ENCODE measurements at regions not wholly inside any gene's neighbourhood (a gene's known extent, or its start where the extent isn't known, plus 50 kb on each side); places are given as distances from the start of the nearest gene placed in this dataset.

DNA sequence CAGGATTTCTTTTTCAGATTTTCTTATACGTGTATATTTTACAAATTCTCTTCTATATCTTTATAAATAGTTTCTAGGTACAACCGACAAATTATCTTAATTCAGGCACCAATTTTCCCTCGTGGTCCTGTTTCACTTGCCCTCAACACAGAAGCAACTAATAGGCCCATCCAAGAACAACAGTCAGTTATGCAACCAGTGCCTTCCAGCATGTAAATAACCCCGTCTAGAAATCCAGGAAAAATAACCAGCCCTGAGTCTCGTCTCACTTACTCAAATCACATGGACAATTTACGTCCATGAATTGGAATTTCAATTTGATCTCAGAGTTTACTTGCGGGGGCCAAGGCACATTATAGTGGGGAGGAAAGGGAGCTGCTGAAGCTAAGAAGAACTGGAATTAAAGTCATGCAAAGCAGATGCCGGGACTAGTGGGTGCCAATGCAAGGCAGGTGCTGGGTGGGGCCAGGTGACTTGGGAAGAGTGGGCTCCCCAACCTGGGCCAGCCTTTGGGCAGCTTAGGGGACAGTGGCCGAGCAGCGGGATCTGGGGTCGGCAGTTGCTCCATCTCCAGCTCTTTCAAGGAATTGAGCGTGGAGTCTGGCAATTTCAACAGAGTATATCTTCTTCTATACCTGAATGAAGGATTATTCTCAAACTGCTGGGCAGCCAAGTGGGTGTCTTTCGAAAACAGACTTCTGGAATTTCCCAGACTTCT lies 121.7 kb downstream of the EDN3 start:
- in situ Hi-C loops (cut with MboI) = no loop called here

DNA sequence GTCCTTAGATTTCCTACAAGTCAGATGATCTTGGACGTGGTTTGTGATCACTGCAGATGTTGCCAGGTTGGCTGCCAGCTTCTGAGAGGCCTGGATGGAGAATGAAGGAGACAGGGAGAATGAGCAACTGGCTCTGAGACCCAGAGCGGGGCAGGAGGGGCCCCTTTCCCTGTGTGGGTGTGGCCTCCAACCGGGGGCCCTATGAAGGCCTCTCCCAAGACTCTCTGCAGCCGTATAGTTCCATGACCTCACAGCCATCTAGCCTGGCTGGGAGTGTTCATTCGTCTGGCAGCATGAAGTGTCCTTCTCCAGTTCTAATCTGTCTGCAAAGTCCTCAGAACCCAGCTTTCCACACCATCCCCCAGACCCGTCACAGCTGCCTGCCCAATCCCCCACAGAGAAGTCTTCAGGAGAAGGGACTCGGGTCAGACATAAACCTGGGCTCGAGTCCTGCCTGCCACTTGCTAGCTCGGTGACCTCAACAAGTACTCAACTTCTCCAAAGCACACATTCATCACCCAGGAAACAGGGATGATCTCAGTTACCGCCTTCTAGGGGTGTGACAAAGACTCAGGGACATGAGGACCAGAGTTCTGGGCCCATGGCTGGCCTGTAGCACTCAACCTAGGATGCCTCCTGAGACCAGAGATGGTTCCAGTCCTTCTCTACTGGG lies 122.6 kb downstream of the EDN3 start:
- Histone ChIP-seq H3K79me2 (ENCODE audit: insufficient read depth) (no peaks in the 10 kb centered on the region), H4K20me1 (ENCODE audit: insufficient read depth) (no peaks in the 10 kb centered on the region), H3K4me1 (ENCODE audit: insufficient read depth) (no peaks in the 10 kb centered on the region), H3K9me3 (ENCODE audit: low read depth) (no peaks in the 10 kb centered on the region), H3K27me3 (replicated peaks; ENCODE audit: insufficient read depth) (no peaks in the 10 kb centered on the region), H3K9me2 (ENCODE audit: insufficient read depth) (no peaks in the 10 kb centered on the region), H3K4me2 (ENCODE audit: unreplicated experiment) (no peak overlapping the region), H3K9ac (no peak overlapping the region), H3K27ac (no peak overlapping the region), H3F3A (ENCODE audit: insufficient read depth) (no peaks in the 10 kb centered on the region), H3K36me3 (ENCODE audit: low read depth) (no peaks in the 10 kb centered on the region), H2AFZ (no peak overlapping the region), H3K4me3 (no peak overlapping the region)
- no peak for DNase-seq
- 18 to 26% methylated on average over 10 of the region's 10 CpGs for WGBS, 2 experiments (ENCODE audit: low coverage in 1 of 2, low lambda C conversion rate in 2 of 2, missing lambda C conversion rate in 2 of 2)
- in situ Hi-C loops (cut with MboI) = no loop called here
- TF ChIP-seq EZH2phosphoT487 (IDR thresholded peaks at IDR 0.05; ENCODE audit: insufficient read depth, low read depth) = no peak
- no peak for TF ChIP-seq EZH2 (IDR thresholded peaks at IDR 0.05; ENCODE audit: insufficient read depth, poor library complexity, severe bottlenecking)

More for the DNA sequence above, 121.7 kb downstream of the EDN3 start:
- 18% methylated on average over 13 of the region's 13 CpGs for WGBS, 2 experiments (ENCODE audit: low coverage in 1 of 2, low lambda C conversion rate in 2 of 2, missing lambda C conversion rate in 2 of 2)
- Histone ChIP-seq H3K79me2 (ENCODE audit: insufficient read depth) (no peaks in the 10 kb centered on the region), H3K9me2 (ENCODE audit: insufficient read depth) (no peaks in the 10 kb centered on the region), H3K36me3 (ENCODE audit: low read depth) (no peaks in the 10 kb centered on the region), H3K4me1 (ENCODE audit: insufficient read depth) (no peaks in the 10 kb centered on the region), H3K9ac (no peak overlapping the region), H3K4me2 (ENCODE audit: unreplicated experiment) (no peak overlapping the region), H4K20me1 (ENCODE audit: insufficient read depth) (no peaks in the 10 kb centered on the region), H3K9me3 (ENCODE audit: low read depth) (no peaks in the 10 kb centered on the region), H3K27ac (no peak overlapping the region), H3K27me3 (replicated peaks; ENCODE audit: insufficient read depth) (no peaks in the 10 kb centered on the region), H3K4me3 (no peak overlapping the region), H3F3A (ENCODE audit: insufficient read depth) (no peaks in the 10 kb centered on the region), H2AFZ (no peak overlapping the region)
- no peak for DNase-seq
- TF ChIP-seq EZH2 (IDR thresholded peaks at IDR 0.05; ENCODE audit: insufficient read depth, poor library complexity, severe bottlenecking) = no peak
- TF ChIP-seq EZH2phosphoT487 (IDR thresholded peaks at IDR 0.05; ENCODE audit: insufficient read depth, low read depth) = no peak

DNA sequence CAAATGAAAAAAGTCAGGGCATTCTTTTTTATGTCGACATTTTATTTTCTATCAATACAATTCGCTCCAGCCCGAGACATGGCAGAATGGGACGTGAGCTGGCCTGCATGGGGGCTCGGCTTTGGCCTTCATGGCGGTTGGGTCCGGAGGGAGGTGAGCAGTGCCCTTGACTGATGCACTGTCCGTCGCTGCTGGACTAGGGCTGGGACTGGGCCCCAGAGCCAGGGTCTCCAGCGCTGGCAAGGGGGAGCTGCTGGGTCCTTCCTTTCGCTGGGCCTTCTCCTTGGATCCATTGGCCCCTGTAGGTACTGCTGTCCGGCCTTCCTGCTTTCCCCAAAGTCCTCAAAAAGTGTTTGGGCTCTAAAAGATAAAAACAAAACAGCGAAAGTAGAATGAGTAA lies 124.6 kb downstream of the EDN3 start:
- Histone ChIP-seq H3K27ac (no peak overlapping the region), H3K4me1 (ENCODE audit: insufficient read depth) (no peaks in the 10 kb centered on the region), H3K9me2 (ENCODE audit: insufficient read depth) (no peaks in the 10 kb centered on the region)

DNA sequence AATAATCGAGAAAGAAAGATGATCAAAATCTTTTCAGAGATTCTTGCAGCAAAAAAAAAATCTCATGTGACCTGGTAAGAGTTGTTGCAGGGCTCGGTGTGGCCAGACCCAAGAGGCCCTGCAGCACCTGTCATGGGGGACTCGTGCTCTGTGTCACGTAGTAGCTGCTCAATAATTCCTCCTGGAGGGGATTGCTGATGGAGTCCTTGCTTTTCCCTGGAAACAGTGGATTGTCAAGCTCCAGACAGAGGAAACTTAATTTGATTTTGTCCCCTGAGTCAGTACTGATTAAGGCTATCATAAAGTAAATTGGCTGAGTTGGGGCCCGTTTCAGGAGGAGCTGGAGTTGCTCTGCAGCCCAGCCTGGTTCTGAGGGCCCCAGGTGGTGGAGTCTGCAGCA lies 125.2 kb downstream of the EDN3 start:
- no peaks in the 10 kb centered on the region for H3K79me2 ChIP-seq (ENCODE audit: insufficient read depth)
- 13 to 22% methylated on average over 5 of the region's 5 CpGs for WGBS, 2 experiments (ENCODE audit: low coverage in 1 of 2, low lambda C conversion rate in 2 of 2, missing lambda C conversion rate in 2 of 2)
- in situ Hi-C loops (cut with MboI) = no loop called here

More for the DNA sequence above, 124.6 kb downstream of the EDN3 start:
- no peaks in the 10 kb centered on the region for H3K9me3 ChIP-seq (ENCODE audit: low read depth)
- no peaks in the 10 kb centered on the region for H3K79me2 ChIP-seq (ENCODE audit: insufficient read depth)
- in situ Hi-C loops (cut with MboI) = no loop called here
- H3K9ac ChIP-seq = no peak overlapping the region
- H4K20me1 ChIP-seq (ENCODE audit: insufficient read depth) = no peaks in the 10 kb centered on the region
- H3K36me3 ChIP-seq (ENCODE audit: low read depth) = no peaks in the 10 kb centered on the region
- no peak for DNase-seq
- TF ChIP-seq EZH2 (IDR thresholded peaks at IDR 0.05; ENCODE audit: insufficient read depth, poor library complexity, severe bottlenecking) = no peak
- no peak for TF ChIP-seq EZH2phosphoT487 (IDR thresholded peaks at IDR 0.05; ENCODE audit: insufficient read depth, low read depth)
- H2AFZ ChIP-seq = no peak overlapping the region
- no peaks in the 10 kb centered on the region for H3F3A ChIP-seq (ENCODE audit: insufficient read depth)
- H3K4me3 ChIP-seq = no peak overlapping the region
- no peaks in the 10 kb centered on the region; the same call in 1 of the 2 replicates for H3K27me3 ChIP-seq (replicated peaks; ENCODE audit: insufficient read depth)
- 39 to 46% methylated on average over 13 of the region's 13 CpGs for WGBS, 2 experiments (ENCODE audit: low coverage in 1 of 2, low lambda C conversion rate in 2 of 2, missing lambda C conversion rate in 2 of 2)
- no peak overlapping the region for H3K4me2 ChIP-seq (ENCODE audit: unreplicated experiment)

More for the DNA sequence above, 125.2 kb downstream of the EDN3 start:
- Histone ChIP-seq H3K4me1 (ENCODE audit: insufficient read depth) (no peaks in the 10 kb centered on the region), H3K4me3 (no peak overlapping the region), H2AFZ (no peak overlapping the region), H3K9me3 (ENCODE audit: low read depth) (no peaks in the 10 kb centered on the region), H3K27ac (no peak overlapping the region), H3F3A (ENCODE audit: insufficient read depth) (no peaks in the 10 kb centered on the region), H3K27me3 (replicated peaks; ENCODE audit: insufficient read depth) (no peaks in the 10 kb centered on the region; the same call in 1 of the 2 replicates), H3K9me2 (ENCODE audit: insufficient read depth) (no peaks in the 10 kb centered on the region), H3K4me2 (ENCODE audit: unreplicated experiment) (no peak overlapping the region), H3K36me3 (ENCODE audit: low read depth) (no peaks in the 10 kb centered on the region), H3K9ac (no peak overlapping the region), H4K20me1 (ENCODE audit: insufficient read depth) (no peaks in the 10 kb centered on the region)
- TF ChIP-seq EZH2phosphoT487 (IDR thresholded peaks at IDR 0.05; ENCODE audit: insufficient read depth, low read depth) (no peak), EZH2 (IDR thresholded peaks at IDR 0.05; ENCODE audit: insufficient read depth, poor library complexity, severe bottlenecking) (no peak)
- no peak for DNase-seq
